ENCODE measurements at regions not wholly inside any gene's neighbourhood (a gene's known extent, or its start where the extent isn't known, plus 50 kb on each side); places are given as distances from the start of the nearest gene placed in this dataset.

DNA sequence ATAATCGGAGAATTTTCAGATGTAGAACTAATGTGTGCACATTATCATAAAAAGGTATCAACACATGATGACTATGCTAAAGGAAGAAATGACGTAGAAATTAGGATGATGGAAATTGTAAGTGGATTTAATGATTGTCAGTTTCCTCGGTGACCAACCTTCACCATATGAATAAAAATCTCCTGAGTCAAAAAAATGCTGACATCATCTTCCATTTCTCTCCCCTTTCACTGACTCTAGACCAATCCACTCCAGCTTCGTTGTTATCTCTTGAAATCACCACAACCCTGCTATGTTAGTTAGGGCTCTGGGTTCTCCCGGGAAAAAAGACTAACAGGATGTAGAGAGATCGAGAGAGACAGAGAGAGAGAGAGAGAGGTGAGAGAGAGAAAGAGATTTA, 204.8 kb upstream of the KYNU start:
- TF ChIP-seq POLR2A (IDR thresholded peaks at IDR 0.05) (no peak), CTCF (IDR thresholded peaks at IDR 0.05) (no peak)
